IMR-90 (cell line): ENCODE measurements at regions not wholly inside any gene's neighbourhood (a gene's known extent, or its start where the extent isn't known, plus 50 kb on each side); places are given as distances from the start of the nearest gene placed in this dataset.

Experiments
- ATAC-seq: fragments of 200-7000 bp; cut with Tn5 transposase; 2 replicates; pipeline ENCODE4 v1.9.1; 2020; ENCODE audit warnings: low read depth, mild to moderate bottlenecking, moderate library complexity
- BruUV-seq: library from RNA; stranded (reverse); fragments of 400-500 nt; replicated peaks from 2 replicates; lab custom pipeline; 2021; lab: Mats Ljungman, UMichigan
- CTCF ChIA-PET: fragments of 300-600 bp; formaldehyde crosslinking; extraction: SDS; loops from one replicate; lab custom pipeline; 2021; ENCODE audit warnings: antibody characterized with exemption; lab: Yijun Ruan, JAX
- POLR2A ChIA-PET: fragments of 300-600 bp; sonication (Branson Sonifier 250); formaldehyde crosslinking; loops from one replicate; lab custom pipeline; 2022; ENCODE audit warnings: antibody characterized with exemption; ENCODE audit not compliant: unreplicated experiment; lab: Charles Lee
- DNase-seq: peaks from one replicate; pipeline ENCODE4 v3.0.0; 2013
- H2AFZ ChIP-seq: replicated peaks from 2 replicates; pipeline ENCODE3; 2013; ENCODE audit warnings: low read length, mild to moderate bottlenecking; ENCODE audit not compliant: poor library complexity
- H2AK5ac ChIP-seq: 2 replicates; pipeline ENCODE4 v1.6.1; 2013; ENCODE audit warnings: low read depth, low read length, inconsistent platforms
- H2AK9ac ChIP-seq: replicated peaks from 2 replicates; pipeline ENCODE3; 2013; ENCODE audit warnings: mild to moderate bottlenecking, low read depth, low read length, moderate library complexity; ENCODE audit not compliant: poor library complexity
- H2BK120ac ChIP-seq: 2 replicates; pipeline ENCODE4 v1.6.1; 2013; ENCODE audit warnings: low read depth, low read length, inconsistent platforms
- H2BK15ac ChIP-seq: 3 replicates; pipeline ENCODE4 v1.6.1; 2013; ENCODE audit warnings: low read depth, low read length, inconsistent platforms
- H2BK20ac ChIP-seq: 2 replicates; pipeline ENCODE4 v1.6.1; 2013; ENCODE audit warnings: low read depth, mild to moderate bottlenecking, inconsistent platforms, low read length, moderate library complexity
- H2BK5ac ChIP-seq: 2 replicates; pipeline ENCODE4 v1.6.1; 2013; ENCODE audit warnings: mild to moderate bottlenecking, low read depth, low read length, inconsistent platforms; ENCODE audit not compliant: poor library complexity, severe bottlenecking
- H3K14ac ChIP-seq: replicated peaks from 2 replicates; pipeline ENCODE4 v1.6.1; 2013; ENCODE audit warnings: low read depth, low read length, inconsistent platforms
- H3K18ac ChIP-seq: 2 replicates; pipeline ENCODE4 v1.6.1; 2013; ENCODE audit warnings: low read depth, low read length, control low read depth
- H3K23ac ChIP-seq: 2 replicates; pipeline ENCODE4 v1.6.1; 2013; ENCODE audit warnings: low read depth, low read length, inconsistent platforms
- H3K27ac ChIP-seq: 2 replicates; pipeline ENCODE4 v1.5.1; 2013; ENCODE audit warnings: mild to moderate bottlenecking, control low read depth, low read length; ENCODE audit not compliant: insufficient read depth
- H3K27me3 ChIP-seq: 2 replicates; pipeline ENCODE4 v1.6.1; 2013; ENCODE audit warnings: low read length; ENCODE audit not compliant: control insufficient read depth, insufficient read depth
- H3K36me3 ChIP-seq: 2 replicates; pipeline ENCODE4 v1.6.1; 2013; ENCODE audit warnings: low read length, mixed read lengths; ENCODE audit not compliant: control insufficient read depth, insufficient read depth
- H3K4ac ChIP-seq: 2 replicates; pipeline ENCODE4 v1.6.1; 2013; ENCODE audit warnings: low read depth, low read length, inconsistent platforms
- H3K4me1 ChIP-seq: 2 replicates; pipeline ENCODE4 v1.6.1; 2013; ENCODE audit warnings: low read length, mixed read lengths; ENCODE audit not compliant: control insufficient read depth, insufficient read depth
- H3K4me2 ChIP-seq: 2 replicates; pipeline ENCODE4 v1.6.1; 2013; ENCODE audit warnings: low read depth, mild to moderate bottlenecking, control low read depth, low read length, moderate library complexity
- H3K4me3 ChIP-seq: 2 replicates; pipeline ENCODE4 v1.5.1; 2013; ENCODE audit warnings: low read depth, mild to moderate bottlenecking, control low read depth, low read length, moderate library complexity; ENCODE audit not compliant: insufficient read depth
- H3K56ac ChIP-seq: 2 replicates; pipeline ENCODE4 v1.6.1; 2013; ENCODE audit warnings: low read length, inconsistent platforms; ENCODE audit not compliant: insufficient read depth; ENCODE audit errors: extremely low read depth
- H3K79me1 ChIP-seq, 2 experiments: 2 replicates each; pipeline ENCODE4 v1.6.1; 2013; ENCODE audit warnings: low read length in 2 of 2, inconsistent platforms in 1 of 2, low read depth in 1 of 2
- H3K9ac ChIP-seq: 2 replicates; pipeline ENCODE4 v1.6.1; 2013; ENCODE audit warnings: low read depth, low read length, control low read depth
- H3K9me1 ChIP-seq: 2 replicates; pipeline ENCODE4 v1.6.1; 2013; ENCODE audit warnings: low read length, inconsistent platforms; ENCODE audit not compliant: insufficient read depth
- H3K9me3 ChIP-seq: 2 replicates; pipeline ENCODE4 v1.6.1; 2013; ENCODE audit warnings: low read length; ENCODE audit not compliant: control insufficient read depth, insufficient read depth
- H4K20me1 ChIP-seq: 2 replicates; pipeline ENCODE4 v1.6.1; 2013; ENCODE audit warnings: low read length, inconsistent platforms; ENCODE audit not compliant: insufficient read depth
- H4K5ac ChIP-seq: 2 replicates; pipeline ENCODE4 v1.6.1; 2013; ENCODE audit warnings: mild to moderate bottlenecking, low read depth, low read length, control low read depth
- H4K8ac ChIP-seq, 2 experiments: 2 replicates each; pipeline ENCODE4 v1.6.1; 2013; ENCODE audit warnings: low read depth in 2 of 2, low read length in 2 of 2, control low read depth in 1 of 2, inconsistent platforms in 1 of 2
- H4K91ac ChIP-seq: 2 replicates; pipeline ENCODE4 v1.6.1; 2013; ENCODE audit warnings: low read depth, low read length, inconsistent platforms; ENCODE audit not compliant: insufficient read depth
- BHLHE40 ChIP-seq: fragments of 150-350 bp; IDR thresholded peaks from 2 replicates; pipeline ENCODE4 v1.6.1; 2016; ENCODE audit warnings: mild to moderate bottlenecking, low read depth, low read length
- CEBPB ChIP-seq: IDR thresholded peaks from 2 replicates; pipeline ENCODE4 v1.6.1; 2012; ENCODE audit warnings: low read depth, low read length, improper control_type of control experiment
- CHD1 ChIP-seq: IDR thresholded peaks from 2 replicates; pipeline ENCODE4 v1.6.1; 2012; ENCODE audit warnings: low read depth, low read length, improper control_type of control experiment
- FOS ChIP-seq: fragments of 150-350 bp; IDR thresholded peaks from 2 replicates; pipeline ENCODE4 v1.6.1; 2016; ENCODE audit warnings: low read depth, low read length
- MAFK ChIP-seq: IDR thresholded peaks from 2 replicates; pipeline ENCODE4 v1.6.1; 2012; ENCODE audit warnings: low read depth, low read length, improper control_type of control experiment
- MAZ ChIP-seq: IDR thresholded peaks from 2 replicates; pipeline ENCODE4 v1.6.1; 2012; ENCODE audit warnings: low read depth, mild to moderate bottlenecking, low read length, improper control_type of control experiment, moderate library complexity, borderline replicate concordance
- MXI1 ChIP-seq: IDR thresholded peaks from 2 replicates; pipeline ENCODE4 v1.6.1; 2012; ENCODE audit warnings: low read depth, mild to moderate bottlenecking, low read length, moderate library complexity, borderline replicate concordance
- NFE2L2 ChIP-seq: fragments of 150-350 bp; IDR thresholded peaks from 2 replicates; pipeline ENCODE4 v1.6.1; 2016; ENCODE audit warnings: low read depth, mild to moderate bottlenecking, low read length
- POLR2A ChIP-seq: IDR thresholded peaks from 2 replicates; pipeline ENCODE4 v1.6.1; 2012; ENCODE audit warnings: mild to moderate bottlenecking, low read depth, low read length
- RAD21 ChIP-seq: IDR thresholded peaks from 2 replicates; pipeline ENCODE4 v1.6.1; 2012; ENCODE audit warnings: low read length, improper control_type of control experiment
- RCOR1 ChIP-seq: IDR thresholded peaks from 2 replicates; pipeline ENCODE4 v1.6.1; 2012; ENCODE audit warnings: mild to moderate bottlenecking, low read length, improper control_type of control experiment; ENCODE audit not compliant: insufficient replicate concordance
- RFX5 ChIP-seq: IDR thresholded peaks from 2 replicates; pipeline ENCODE4 v1.8.0; 2012; ENCODE audit warnings: low read depth, mild to moderate bottlenecking, low read length, moderate library complexity
- SMC3 ChIP-seq: fragments of 150-350 bp; IDR thresholded peaks from 2 replicates; pipeline ENCODE4 v1.6.1; 2016; ENCODE audit warnings: low read depth, mild to moderate bottlenecking, antibody characterized with exemption, low read length, moderate library complexity
- WGBS, 2 experiments: methylation state at CpG; one replicate each; pipeline versions ENCODE4 v1.1.5 to v1.1.7; 2013; ENCODE audit warnings: missing lambda C conversion rate in 2 of 2; ENCODE audit not compliant: insufficient read length in 1 of 2; ENCODE audit errors: extremely low coverage in 2 of 2; 5-methylcytosine and 5-hydroxymethylcytosine counted together
- dilution Hi-C: fragments of 300-500 bp; cut with HindIII; formaldehyde crosslinking; loops from one replicate; pipeline ENCODE4 v1.14.3; 2018; ENCODE audit warnings: low sequenced_read_pairs; ENCODE audit not compliant: unreplicated experiment
- in situ Hi-C: fragments of 300-500 bp; cut with MboI; formaldehyde crosslinking; loops from 3 replicates; pipeline ENCODE4 v1.14.3; 2019; ENCODE audit warnings: low sequenced_read_pairs, inconsistent platforms, mixed read lengths
- intact Hi-C: fragments of 100-400 bp; cut with micrococcal nuclease; formaldehyde crosslinking; loops from 2 replicates; pipeline ENCODE4 v1.10.0; 2022
- TF ChIP-seq, protein P1 (sequence below): fragments of 150-350 bp; IDR thresholded peaks from 2 replicates; pipeline ENCODE4 v1.6.1; 2016; ENCODE audit warnings: low read depth, mild to moderate bottlenecking, low read length, moderate library complexity, borderline replicate concordance
- TF ChIP-seq, protein P2 (sequence below): conservative IDR thresholded peaks from 2 replicates; pipeline ENCODE4 v1.5.1; 2012; ENCODE audit warnings: mild to moderate bottlenecking, low read depth, low read length, improper control_type of control experiment

- no peaks in the 10 kb centered on the region for H3K27me3 ChIP-seq
- no peak overlapping the region for H2BK5ac ChIP-seq
- no peak overlapping the region for H2AFZ ChIP-seq
- no peak overlapping the region for H3K14ac ChIP-seq
- H3K18ac ChIP-seq = no peak overlapping the region
- no peak overlapping the region for H3K4ac ChIP-seq
- WGBS, 2 experiments = no CpG with 5 or more reads among the region's 3 CpGs
- no peak overlapping the region for H4K91ac ChIP-seq
- DNase-seq = no peak
- H3K23ac ChIP-seq = no peak overlapping the region
- H3K79me1 ChIP-seq = no peaks in the 10 kb centered on the region
- no peak overlapping the region for H2BK20ac ChIP-seq
- H4K5ac ChIP-seq = no peak overlapping the region
- no peak overlapping the region for H3K9ac ChIP-seq
- no peaks in the 10 kb centered on the region for H4K20me1 ChIP-seq
- H2BK15ac ChIP-seq = no peak overlapping the region
- intact Hi-C loops = no loop called here
- H2AK5ac ChIP-seq = no peak overlapping the region
- H3K4me3 ChIP-seq = no peak overlapping the region
- in situ Hi-C loops = no loop called here
- H3K4me2 ChIP-seq = no peak overlapping the region
- no TSS peak for BruUV-seq
- H3K27ac ChIP-seq = no peak overlapping the region
- ATAC-seq = no peak
- no peaks in the 10 kb centered on the region for H3K4me1 ChIP-seq
- POLR2A ChIA-PET = no interaction called here
- TF ChIP-seq, protein P1, sequence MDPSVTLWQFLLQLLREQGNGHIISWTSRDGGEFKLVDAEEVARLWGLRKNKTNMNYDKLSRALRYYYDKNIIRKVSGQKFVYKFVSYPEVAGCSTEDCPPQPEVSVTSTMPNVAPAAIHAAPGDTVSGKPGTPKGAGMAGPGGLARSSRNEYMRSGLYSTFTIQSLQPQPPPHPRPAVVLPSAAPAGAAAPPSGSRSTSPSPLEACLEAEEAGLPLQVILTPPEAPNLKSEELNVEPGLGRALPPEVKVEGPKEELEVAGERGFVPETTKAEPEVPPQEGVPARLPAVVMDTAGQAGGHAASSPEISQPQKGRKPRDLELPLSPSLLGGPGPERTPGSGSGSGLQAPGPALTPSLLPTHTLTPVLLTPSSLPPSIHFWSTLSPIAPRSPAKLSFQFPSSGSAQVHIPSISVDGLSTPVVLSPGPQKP = no peak
- TF ChIP-seq MXI1 = no peak
- TF ChIP-seq RCOR1 = no peak
- TF ChIP-seq POLR2A = no peak
- TF ChIP-seq MAFK = no peak
- TF ChIP-seq CHD1 = no peak
- no peak for TF ChIP-seq RAD21
- TF ChIP-seq RFX5 = no peak
- TF ChIP-seq, protein P2, sequence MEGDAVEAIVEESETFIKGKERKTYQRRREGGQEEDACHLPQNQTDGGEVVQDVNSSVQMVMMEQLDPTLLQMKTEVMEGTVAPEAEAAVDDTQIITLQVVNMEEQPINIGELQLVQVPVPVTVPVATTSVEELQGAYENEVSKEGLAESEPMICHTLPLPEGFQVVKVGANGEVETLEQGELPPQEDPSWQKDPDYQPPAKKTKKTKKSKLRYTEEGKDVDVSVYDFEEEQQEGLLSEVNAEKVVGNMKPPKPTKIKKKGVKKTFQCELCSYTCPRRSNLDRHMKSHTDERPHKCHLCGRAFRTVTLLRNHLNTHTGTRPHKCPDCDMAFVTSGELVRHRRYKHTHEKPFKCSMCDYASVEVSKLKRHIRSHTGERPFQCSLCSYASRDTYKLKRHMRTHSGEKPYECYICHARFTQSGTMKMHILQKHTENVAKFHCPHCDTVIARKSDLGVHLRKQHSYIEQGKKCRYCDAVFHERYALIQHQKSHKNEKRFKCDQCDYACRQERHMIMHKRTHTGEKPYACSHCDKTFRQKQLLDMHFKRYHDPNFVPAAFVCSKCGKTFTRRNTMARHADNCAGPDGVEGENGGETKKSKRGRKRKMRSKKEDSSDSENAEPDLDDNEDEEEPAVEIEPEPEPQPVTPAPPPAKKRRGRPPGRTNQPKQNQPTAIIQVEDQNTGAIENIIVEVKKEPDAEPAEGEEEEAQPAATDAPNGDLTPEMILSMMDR = no peak
- TF ChIP-seq BHLHE40 = no peak
- no peak for TF ChIP-seq FOS
- no peak for TF ChIP-seq SMC3
- no peak for TF ChIP-seq CEBPB
- TF ChIP-seq MAZ = no peak
- no peak for TF ChIP-seq NFE2L2
- H4K8ac ChIP-seq = no peak overlapping the region
- no peak overlapping the region for H2AK9ac ChIP-seq
- dilution Hi-C loops = no loop called here
- CTCF ChIA-PET = no interaction called here
- H3K9me1 ChIP-seq = no peaks in the 10 kb centered on the region
- H2BK120ac ChIP-seq = no peak overlapping the region
- no peaks in the 10 kb centered on the region for H3K36me3 ChIP-seq
- H3K9me3 ChIP-seq = peaks cover 11% of the 10 kb centered on the region
- no peak overlapping the region for H3K56ac ChIP-seq
These were observed 1602.4 kb upstream of the ADGRL3 start for GRCh38 chr4:59597536-59598329.
